ENCODE measurements at regions not wholly inside any gene's neighbourhood (a gene's known extent, or its start where the extent isn't known, plus 50 kb on each side); places are given as distances from the start of the nearest gene placed in this dataset.

DNA sequence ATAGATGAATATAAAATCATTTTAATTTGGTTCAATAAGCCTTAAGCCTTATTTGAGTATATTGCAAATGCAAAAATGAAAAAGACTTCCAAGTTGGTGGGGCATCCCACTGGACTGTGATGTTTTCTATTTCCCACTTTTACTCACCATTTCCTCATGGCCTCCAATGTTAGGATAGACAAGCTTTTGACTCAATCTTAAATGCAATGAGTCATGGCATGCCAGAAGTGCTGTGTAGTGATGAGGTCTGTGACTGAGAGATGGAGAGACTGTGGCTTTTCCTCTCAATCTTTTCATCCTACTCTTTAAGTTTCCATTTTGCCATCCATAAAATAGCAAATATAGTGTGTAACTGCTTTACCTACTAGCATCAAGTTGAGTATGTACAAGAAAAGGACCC is 1401.2 kb upstream of the CELF4 start:
- Histone ChIP-seq H3K9me2 (ENCODE audit: insufficient read depth, low read length) (no peaks in the 10 kb centered on the region), H3K79me2 (ENCODE audit: insufficient read depth, low read depth, low read length) (no peaks in the 10 kb centered on the region), H4K20me1 (ENCODE audit: insufficient read depth, low read length) (no peaks in the 10 kb centered on the region), H3K4me1 (ENCODE audit: insufficient read depth, low read length, poor library complexity, severe bottlenecking) (no peaks in the 10 kb centered on the region), H2AFZ (ENCODE audit: low read length) (no peak overlapping the region), H3K27ac (ENCODE audit: low read depth, low read length, poor library complexity, severe bottlenecking) (no peak overlapping the region), H3K36me3 (ENCODE audit: insufficient read depth, low read length) (no peaks in the 10 kb centered on the region), H3K4me2 (ENCODE audit: low read length) (no peak overlapping the region), H3K9me3 (ENCODE audit: low read length) (no peaks in the 10 kb centered on the region), H3K4me3 (ENCODE audit: low read depth, low read length, poor library complexity, severe bottlenecking) (no peak overlapping the region)
- TF ChIP-seq, protein P1, sequence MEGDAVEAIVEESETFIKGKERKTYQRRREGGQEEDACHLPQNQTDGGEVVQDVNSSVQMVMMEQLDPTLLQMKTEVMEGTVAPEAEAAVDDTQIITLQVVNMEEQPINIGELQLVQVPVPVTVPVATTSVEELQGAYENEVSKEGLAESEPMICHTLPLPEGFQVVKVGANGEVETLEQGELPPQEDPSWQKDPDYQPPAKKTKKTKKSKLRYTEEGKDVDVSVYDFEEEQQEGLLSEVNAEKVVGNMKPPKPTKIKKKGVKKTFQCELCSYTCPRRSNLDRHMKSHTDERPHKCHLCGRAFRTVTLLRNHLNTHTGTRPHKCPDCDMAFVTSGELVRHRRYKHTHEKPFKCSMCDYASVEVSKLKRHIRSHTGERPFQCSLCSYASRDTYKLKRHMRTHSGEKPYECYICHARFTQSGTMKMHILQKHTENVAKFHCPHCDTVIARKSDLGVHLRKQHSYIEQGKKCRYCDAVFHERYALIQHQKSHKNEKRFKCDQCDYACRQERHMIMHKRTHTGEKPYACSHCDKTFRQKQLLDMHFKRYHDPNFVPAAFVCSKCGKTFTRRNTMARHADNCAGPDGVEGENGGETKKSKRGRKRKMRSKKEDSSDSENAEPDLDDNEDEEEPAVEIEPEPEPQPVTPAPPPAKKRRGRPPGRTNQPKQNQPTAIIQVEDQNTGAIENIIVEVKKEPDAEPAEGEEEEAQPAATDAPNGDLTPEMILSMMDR (conservative IDR thresholded peaks at IDR 0.05; ENCODE audit: low read length): no peak
- TF ChIP-seq EZH2phosphoT487 (IDR thresholded peaks at IDR 0.05; ENCODE audit: borderline replicate concordance, low read depth, low read length): no peak
- intact Hi-C loops (cut with micrococcal nuclease; ENCODE audit: unreplicated experiment): no loop called here
- ChIA-PET CTCF (ENCODE audit: unreplicated experiment) (no interaction called here), POLR2A (no interaction called here)
- DNase-seq (ENCODE audit: low spot score): no peak
- no TSS peak for BruUV-seq (replicated peaks)

DNA sequence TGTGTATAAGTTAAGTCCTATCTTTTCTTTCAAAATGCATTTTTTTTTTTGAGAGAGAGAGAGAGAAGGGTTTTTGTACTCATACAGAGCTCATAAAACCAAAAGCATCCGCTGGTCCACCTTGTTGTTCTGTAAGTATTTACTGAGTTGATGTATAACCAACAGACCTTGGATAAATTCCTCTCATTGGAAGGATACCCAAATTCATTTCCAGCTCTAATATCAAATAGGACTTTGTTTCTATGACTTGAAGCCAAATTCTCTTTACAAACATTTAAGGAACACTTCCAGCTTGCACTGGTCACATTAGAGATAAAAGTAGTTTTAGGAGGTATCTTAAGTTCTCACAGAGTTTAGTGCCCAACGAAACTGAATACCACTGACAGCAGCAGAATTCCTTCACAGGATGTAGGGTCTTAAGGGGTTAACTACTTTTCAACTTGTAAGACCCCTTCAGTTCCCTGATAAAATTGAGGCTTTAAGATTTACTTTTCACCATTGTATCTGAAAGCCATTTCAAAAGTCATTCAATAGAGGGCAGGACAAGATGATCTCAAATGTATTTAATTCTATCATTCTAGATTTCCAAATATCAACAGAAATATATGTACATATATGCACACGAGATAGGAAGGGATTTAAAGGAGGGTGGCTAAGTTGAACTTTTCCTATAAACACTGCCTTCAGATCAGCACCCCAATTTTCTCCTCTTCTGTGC is 1398.5 kb upstream of the CELF4 start:
- H3K79me2 ChIP-seq (ENCODE audit: insufficient read depth, low read depth, low read length): no peaks in the 10 kb centered on the region
- H3K27ac ChIP-seq (ENCODE audit: low read depth, low read length, poor library complexity, severe bottlenecking): no peak overlapping the region
- TF ChIP-seq, protein P1 (conservative IDR thresholded peaks at IDR 0.05; ENCODE audit: low read length): no peak
- no peak overlapping the region for H2AFZ ChIP-seq (ENCODE audit: low read length)
- DNase-seq (ENCODE audit: low spot score): no peak
- no peak overlapping the region for H3K4me3 ChIP-seq (ENCODE audit: low read depth, low read length, poor library complexity, severe bottlenecking)
- BruUV-seq (replicated peaks): no TSS peak
- H3K36me3 ChIP-seq (ENCODE audit: insufficient read depth, low read length): no peaks in the 10 kb centered on the region
- ChIA-PET CTCF (ENCODE audit: unreplicated experiment) (no interaction called here), POLR2A (no interaction called here)
- no peaks in the 10 kb centered on the region for H4K20me1 ChIP-seq (ENCODE audit: insufficient read depth, low read length)
- no peaks in the 10 kb centered on the region for H3K4me1 ChIP-seq (ENCODE audit: insufficient read depth, low read length, poor library complexity, severe bottlenecking)
- no peaks in the 10 kb centered on the region for H3K9me3 ChIP-seq (ENCODE audit: low read length)
- H3K9me2 ChIP-seq (ENCODE audit: insufficient read depth, low read length): no peaks in the 10 kb centered on the region
- no peak overlapping the region for H3K4me2 ChIP-seq (ENCODE audit: low read length)
- intact Hi-C loops (cut with micrococcal nuclease; ENCODE audit: unreplicated experiment): no loop called here

DNA sequence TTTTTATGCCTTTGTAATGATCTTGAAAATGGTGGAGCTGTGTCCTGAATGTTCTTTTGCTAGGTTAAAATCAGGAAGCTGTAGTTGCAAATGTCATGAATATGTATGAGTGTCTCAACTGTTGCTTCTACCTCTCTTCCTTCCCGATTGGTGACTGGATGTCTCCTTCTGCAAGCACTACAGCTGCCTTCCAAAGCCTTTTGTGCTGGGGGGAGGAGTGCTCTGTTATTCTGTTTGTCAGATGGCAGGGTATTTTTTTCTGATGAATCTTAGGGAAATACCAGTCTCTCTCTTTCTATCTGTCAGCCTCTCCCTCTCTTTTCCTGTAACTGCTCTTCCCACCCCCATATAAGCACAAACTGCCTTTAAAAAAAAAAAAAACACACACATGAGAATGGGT is 1396.3 kb upstream of the CELF4 start:
- intact Hi-C loops (cut with micrococcal nuclease; ENCODE audit: unreplicated experiment): no loop called here
- Histone ChIP-seq H2AFZ (ENCODE audit: low read length) (no peak overlapping the region), H3K79me2 (ENCODE audit: insufficient read depth, low read depth, low read length) (no peaks in the 10 kb centered on the region), H3K4me2 (ENCODE audit: low read length) (no peak overlapping the region), H4K20me1 (ENCODE audit: insufficient read depth, low read length) (no peaks in the 10 kb centered on the region), H3K36me3 (ENCODE audit: insufficient read depth, low read length) (no peaks in the 10 kb centered on the region), H3K4me1 (ENCODE audit: insufficient read depth, low read length, poor library complexity, severe bottlenecking) (no peaks in the 10 kb centered on the region), H3K9me3 (ENCODE audit: low read length) (no peaks in the 10 kb centered on the region), H3K27ac (ENCODE audit: low read depth, low read length, poor library complexity, severe bottlenecking) (no peak overlapping the region), H3K4me3 (ENCODE audit: low read depth, low read length, poor library complexity, severe bottlenecking) (no peak overlapping the region), H3K9me2 (ENCODE audit: insufficient read depth, low read length) (no peaks in the 10 kb centered on the region)
- TF ChIP-seq, protein P1 (conservative IDR thresholded peaks at IDR 0.05; ENCODE audit: low read length): no peak
- TF ChIP-seq EZH2phosphoT487 (IDR thresholded peaks at IDR 0.05; ENCODE audit: borderline replicate concordance, low read depth, low read length): no peak
- no peak for DNase-seq (ENCODE audit: low spot score)
- POLR2A ChIA-PET: no interaction called here
- CTCF ChIA-PET (ENCODE audit: unreplicated experiment): no interaction called here
- BruUV-seq (replicated peaks): no TSS peak
